ENCODE measurements at regions not wholly inside any gene's neighbourhood (a gene's known extent, or its start where the extent isn't known, plus 50 kb on each side); places are given as distances from the start of the nearest gene placed in this dataset.

DNA sequence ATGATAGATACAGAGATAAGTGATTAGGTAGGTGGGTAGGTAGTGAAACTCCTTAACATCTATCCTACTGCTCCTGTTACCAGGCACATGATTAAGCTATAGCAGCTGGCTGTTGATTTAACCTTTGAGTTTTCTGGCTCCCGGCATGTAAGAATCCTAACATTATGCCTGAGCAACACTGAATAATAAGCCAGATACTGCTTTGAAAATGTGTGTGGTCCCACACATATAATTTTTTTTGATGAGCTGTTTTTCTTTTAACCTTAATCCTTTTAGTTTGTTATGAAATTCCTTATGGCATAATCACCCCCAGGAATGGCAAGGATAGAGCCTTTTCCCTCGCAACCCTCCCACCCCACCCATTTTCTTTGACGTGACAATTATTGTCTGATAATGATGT is 104.2 kb upstream of the NEUROD1 start:
- DNase-seq (no peak), ATAC-seq (no peak)
- Histone ChIP-seq H3K4me1 (peaks cover 0 to 6% of the 10 kb centered on the region in 2 donors), H3K9me3 (no peaks in the 10 kb centered on the region), H3K36me3 (no peaks in the 10 kb centered on the region), H3K27me3 (no peaks in the 10 kb centered on the region), H3K27ac (no peak overlapping the region), H3K4me3 (no peak overlapping the region)
- TF ChIP-seq CTCF (IDR thresholded peaks at IDR 0.05) = no peak
- intact Hi-C loops (cut with DNase I) = no loop called here

DNA sequence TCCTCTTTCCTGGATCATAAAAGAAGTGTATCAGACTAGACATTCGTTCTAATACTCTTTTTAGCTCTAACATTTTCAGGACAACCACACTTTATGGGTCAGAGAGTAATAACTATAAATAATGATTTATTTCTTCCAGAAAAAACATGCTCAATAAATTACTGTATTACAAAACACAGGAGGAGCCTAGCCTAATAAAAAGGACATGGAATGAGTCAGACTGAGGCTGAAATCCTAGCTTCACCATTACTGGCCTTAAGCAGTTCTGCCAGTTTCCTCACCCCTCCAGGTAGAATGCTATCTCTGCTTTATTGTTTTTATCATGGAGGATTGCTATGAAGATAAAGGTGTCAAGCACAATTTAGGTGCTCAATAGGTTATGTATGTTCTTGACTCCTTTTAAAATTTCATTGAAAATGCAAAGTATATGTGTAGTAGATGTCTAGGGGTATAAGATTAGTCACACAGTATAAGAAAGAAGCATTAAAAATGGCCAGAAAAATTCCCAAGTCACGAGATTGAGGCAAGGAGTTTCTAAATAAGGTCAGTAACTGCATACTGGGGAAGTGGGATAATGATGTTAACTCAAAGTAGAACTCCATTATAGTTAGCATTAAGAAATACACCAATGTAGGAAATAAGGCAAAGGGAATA is 105.5 kb upstream of the NEUROD1 start:
- Histone ChIP-seq H3K4me3 (no peak overlapping the region), H3K27me3 (no peaks in the 10 kb centered on the region), H3K27ac (no peak overlapping the region), H3K36me3 (no peaks in the 10 kb centered on the region), H3K9me3 (no peaks in the 10 kb centered on the region), H3K4me1 (no peaks in the 10 kb centered on the region)
- no peak for TF ChIP-seq CTCF (IDR thresholded peaks at IDR 0.05)
- DNase-seq = no peak
- intact Hi-C loops (cut with DNase I) = no loop called here
- ATAC-seq = no peak

DNA sequence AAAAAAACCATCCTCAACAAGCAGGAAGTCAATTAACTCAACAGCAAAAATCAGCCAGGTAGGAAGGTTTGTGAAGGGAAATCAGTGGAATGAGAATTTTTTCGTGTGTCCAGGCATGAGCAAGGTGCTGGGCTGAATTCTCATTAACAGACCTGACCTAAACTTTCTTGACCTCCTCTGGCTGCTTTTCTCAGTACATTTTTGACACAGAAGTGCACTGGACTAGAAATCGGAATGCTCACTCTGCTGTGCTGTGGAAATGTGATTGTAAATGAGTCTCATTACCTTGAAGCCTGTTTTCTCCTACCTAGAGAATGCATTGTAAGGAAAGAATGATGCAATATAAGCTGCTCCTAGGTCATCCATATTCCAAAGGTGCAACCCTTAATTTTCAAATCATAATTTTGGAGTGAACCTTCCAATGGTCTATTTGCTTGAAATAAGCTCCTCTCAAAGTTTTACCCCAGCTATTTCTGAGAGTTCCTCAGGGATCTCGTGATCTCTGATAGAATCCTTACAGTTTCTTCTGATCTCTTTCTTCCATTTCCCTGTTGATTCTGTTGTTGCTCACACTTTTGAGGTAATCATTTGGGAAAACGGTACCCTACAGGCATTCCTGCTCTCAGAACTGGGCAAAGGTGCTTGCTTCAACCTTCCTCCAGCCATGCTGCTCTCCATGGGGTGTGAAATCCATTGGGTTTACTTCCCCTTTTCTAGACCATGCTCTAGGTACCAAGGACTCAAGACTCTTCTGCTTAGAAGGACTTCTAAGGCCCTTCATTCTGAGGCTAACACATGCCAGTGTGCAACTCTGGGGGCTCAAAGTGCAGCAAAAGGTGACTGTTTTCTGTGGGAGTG is 104.9 kb upstream of the ITPRID2 start:
- TF ChIP-seq CTCF (IDR thresholded peaks at IDR 0.05) = no peak
- Histone ChIP-seq H3K4me1 (no peaks in the 10 kb centered on the region), H3K9me3 (no peaks in the 10 kb centered on the region), H3K27ac (no peak overlapping the region), H3K4me3 (no peak overlapping the region), H3K27me3 (no peaks in the 10 kb centered on the region), H3K36me3 (no peaks in the 10 kb centered on the region)
- DNase-seq = no peak
- ATAC-seq = no peak
- intact Hi-C loops (cut with DNase I) = no loop called here

- intact Hi-C loops (cut with DNase I) = no loop called here
- no peak for ATAC-seq
- no peak for TF ChIP-seq CTCF (IDR thresholded peaks at IDR 0.05)
- DNase-seq = no peak
- Histone ChIP-seq H3K27ac (no peak overlapping the region), H3K27me3 (no peaks in the 10 kb centered on the region), H3K4me3 (no peak overlapping the region), H3K36me3 (no peaks in the 10 kb centered on the region), H3K9me3 (peaks cover 0 to under 1% of the 10 kb centered on the region in 2 donors), H3K4me1 (no peaks in the 10 kb centered on the region)
Measured at GRCh38 chr2:181787310-181788048, 104.1 kb upstream of the ITPRID2 start.
